HCT116 (cell line): ENCODE measurements at regions not wholly inside any gene's neighbourhood (a gene's known extent, or its start where the extent isn't known, plus 50 kb on each side); places are given as distances from the start of the nearest gene placed in this dataset.

ENCODE experiments used
- ATAC-seq: fragments of 200-7000 bp; cut with Tn5 transposase; 2 replicates; pipeline ENCODE4 v1.9.1; 2020; ENCODE audit warnings: mild to moderate bottlenecking, moderate library complexity
- BruUV-seq: library from RNA; stranded (reverse); fragments of 400-500 nt; replicated peaks from 2 replicates; lab custom pipeline; 2021; lab: Mats Ljungman, UMichigan
- CTCF ChIA-PET: fragments of 300-600 bp; sonication (Branson Sonifier 250); formaldehyde crosslinking; loops from one replicate; lab custom pipeline; 2021; ENCODE audit warnings: antibody characterized with exemption; lab: Charles Lee
- POLR2A ChIA-PET: fragments of 300-600, 350-600 bp; sonication (Branson Sonifier 250); formaldehyde crosslinking; loops from one replicate; lab custom pipeline; 2021; ENCODE audit warnings: antibody characterized with exemption; lab: Charles Lee
- RAD21 ChIA-PET, 2 experiments: fragments of 300-600 bp; sonication (Branson Sonifier 250); formaldehyde crosslinking; loops; one replicate each; lab custom pipeline; 2023; ENCODE audit warnings: low total read pairs in 2 of 2; ENCODE audit not compliant: uncharacterized antibody in 2 of 2, unreplicated experiment in 2 of 2, low non-redundant PET in 1 of 2; lab: Charles Lee
- DNase-seq: peaks from one replicate; pipeline ENCODE4 v3.0.0-alpha.2; 2010; ENCODE audit warnings: low read depth, low spot score
- H2AFZ ChIP-seq: fragments of 200-600 bp; shearing (Covaris generic), sonication (generic); 2 replicates; pipeline ENCODE4 v1.6.1; 2017; ENCODE audit warnings: low read depth, mixed run types, mixed read lengths, antibody characterized with exemption, low read length; ENCODE audit not compliant: poor library complexity, severe bottlenecking
- H3K27ac ChIP-seq: 2 replicates; pipeline ENCODE4 v1.5.1; 2012; ENCODE audit warnings: low read depth, low read length
- H3K27me3 ChIP-seq: fragments of 200-600 bp; sonication (generic); 2 replicates; pipeline ENCODE4 v1.6.1; 2016; ENCODE audit warnings: mixed run types, low read length, mixed read lengths; ENCODE audit not compliant: insufficient read depth
- H3K36me3 ChIP-seq, 2 experiments: fragments of 200-500 bp in 1 of 2; fragments of 200-600 bp in 1 of 2; sonication (Bioruptor generic) in 1 of 2; sonication (generic) in 1 of 2; 2 replicates each; pipeline versions ENCODE4 v1.5.1 to v1.6.1; 2014 to 2016; ENCODE audit warnings: low read length in 2 of 2, inconsistent platforms in 1 of 2, mixed read lengths in 1 of 2, mixed run types in 1 of 2; ENCODE audit not compliant: insufficient read depth in 2 of 2, control insufficient read depth in 1 of 2
- H3K4me1 ChIP-seq, 2 experiments: fragments of 200-600 bp in 1 of 2; sonication (generic) in 1 of 2; 2 replicates each; pipeline versions ENCODE4 v1.5.1 to v1.6.1; 2012 to 2017; ENCODE audit warnings: low read length in 2 of 2, inconsistent platforms in 1 of 2, mild to moderate bottlenecking in 1 of 2, mixed read lengths in 1 of 2, mixed run types in 1 of 2, moderate library complexity in 1 of 2; ENCODE audit not compliant: insufficient read depth in 2 of 2, control insufficient read depth in 1 of 2
- H3K4me2 ChIP-seq: fragments of 200-600 bp; sonication (generic); 2 replicates; pipeline ENCODE4 v1.6.1; 2017; ENCODE audit warnings: mixed run types, low read length, mixed read lengths
- H3K4me3 ChIP-seq, 2 experiments: fragments of 200-600 bp in 1 of 2; sonication (generic) in 1 of 2; replicated peaks in 1 of 2; 2 replicates each; pipeline ENCODE4 v1.5.1; 2011 to 2016; ENCODE audit warnings: low read length in 2 of 2, control low read depth in 1 of 2, low read depth in 1 of 2, mild to moderate bottlenecking in 1 of 2, mixed read lengths in 1 of 2, mixed run types in 1 of 2
- H3K79me2 ChIP-seq: fragments of 200-600 bp; sonication (generic); 2 replicates; pipeline ENCODE4 v1.6.1; 2017; ENCODE audit warnings: mild to moderate bottlenecking, mixed run types, low read length, moderate library complexity, mixed read lengths; ENCODE audit not compliant: insufficient read depth
- H3K9ac ChIP-seq: fragments of 200-600 bp; sonication (generic); 2 replicates; pipeline ENCODE4 v1.6.1; 2016; ENCODE audit warnings: low read length, mixed read lengths
- H3K9me2 ChIP-seq: fragments of 200-600 bp; sonication (generic), shearing (Covaris generic); 2 replicates; pipeline ENCODE4 v1.6.1; 2017; ENCODE audit warnings: mixed run types, mild to moderate bottlenecking, moderate library complexity; ENCODE audit not compliant: insufficient read depth
- H3K9me3 ChIP-seq, 2 experiments: fragments of 200-500 bp in 1 of 2; fragments of 200-600 bp in 1 of 2; sonication (Bioruptor generic) in 1 of 2; sonication (generic) in 1 of 2; 2 replicates each; pipeline ENCODE4 v1.6.1; 2014 to 2017; ENCODE audit warnings: low read length in 2 of 2, mixed read lengths in 2 of 2, inconsistent platforms in 1 of 2, low read depth in 1 of 2, mild to moderate bottlenecking in 1 of 2, mixed run types in 1 of 2, moderate library complexity in 1 of 2; ENCODE audit not compliant: control insufficient read depth in 1 of 2, insufficient read depth in 1 of 2
- H4K20me1 ChIP-seq: fragments of 200-600 bp; sonication (generic), shearing (Covaris generic); 2 replicates; pipeline ENCODE4 v1.6.1; 2017; ENCODE audit warnings: mixed run types, mild to moderate bottlenecking, moderate library complexity; ENCODE audit not compliant: insufficient read depth
- CBX3 ChIP-seq: IDR thresholded peaks from 2 replicates; pipeline ENCODE4 v1.6.1; 2012; ENCODE audit warnings: low read depth
- EGR1 ChIP-seq: IDR thresholded peaks from 2 replicates; pipeline ENCODE4 v1.6.1; 2012; ENCODE audit warnings: low read depth
- EZH2 ChIP-seq: fragments of 200-600 bp; sonication (generic); IDR thresholded peaks from 2 replicates; pipeline ENCODE4 v1.6.1; 2017; ENCODE audit warnings: antibody characterized with exemption, mixed run types
- EZH2phosphoT487 ChIP-seq: fragments of 200-600 bp; IDR thresholded peaks from 2 replicates; pipeline ENCODE4 v1.6.1; 2018; ENCODE audit warnings: antibody characterized with exemption, borderline replicate concordance
- FOSL1 ChIP-seq: IDR thresholded peaks from 2 replicates; pipeline ENCODE4 v1.6.1; 2012; ENCODE audit warnings: low read depth
- JUND ChIP-seq: IDR thresholded peaks from 2 replicates; pipeline ENCODE4 v1.6.1; 2012
- POLR2A ChIP-seq: IDR thresholded peaks from 2 replicates; pipeline ENCODE4 v1.7.0; 2011; ENCODE audit warnings: borderline replicate concordance; ENCODE audit not compliant: insufficient read depth, insufficient read length; ENCODE audit errors: extremely low read depth
- POLR2AphosphoS5 ChIP-seq: IDR thresholded peaks from 2 replicates; pipeline ENCODE4 v1.6.1; 2011; ENCODE audit warnings: mild to moderate bottlenecking, low read depth, low read length, moderate library complexity
- RAD21 ChIP-seq: IDR thresholded peaks from 2 replicates; pipeline ENCODE4 v1.6.1; 2012; ENCODE audit warnings: low read depth, mild to moderate bottlenecking
- SIN3A ChIP-seq: IDR thresholded peaks from 2 replicates; pipeline ENCODE4 v1.6.1; 2012; ENCODE audit warnings: low read depth
- SP1 ChIP-seq: IDR thresholded peaks from 2 replicates; pipeline ENCODE4 v1.6.1; 2012; ENCODE audit warnings: low read depth
- YY1 ChIP-seq: IDR thresholded peaks from 2 replicates; pipeline ENCODE4 v1.6.1; 2011; ENCODE audit warnings: low read length, low read depth, moderate library complexity, mild to moderate bottlenecking; ENCODE audit not compliant: insufficient replicate concordance; ENCODE audit errors: extremely low read depth
- ZFX ChIP-seq: fragments of 450-650 bp; IDR thresholded peaks from 2 replicates; pipeline ENCODE4 v1.6.1; 2017
- intact Hi-C: fragments of 100-400 bp; cut with micrococcal nuclease; formaldehyde crosslinking; loops from 2 replicates; pipeline ENCODE4 v1.10.0; 2022
- TF ChIP-seq, protein P1 (sequence below), 3 experiments: fragments of 200-600 bp in 1 of 3; sonication (generic) in 1 of 3; IDR thresholded peaks in 2 of 3; conservative IDR thresholded peaks in 1 of 3; 2 replicates each; pipeline ENCODE4 v1.5.1; 2012 to 2017; ENCODE audit warnings: low read depth in 2 of 3, low read length in 2 of 3, antibody characterized with exemption in 1 of 3, borderline replicate concordance in 1 of 3, control low read depth in 1 of 3, mild to moderate bottlenecking in 1 of 3, mixed read lengths in 1 of 3, mixed run types in 1 of 3, moderate library complexity in 1 of 3; ENCODE audit not compliant: insufficient read depth in 1 of 3
- TF ChIP-seq, protein P2 (sequence below): IDR thresholded peaks from 2 replicates; pipeline ENCODE4 v1.6.1; 2012

DNA sequence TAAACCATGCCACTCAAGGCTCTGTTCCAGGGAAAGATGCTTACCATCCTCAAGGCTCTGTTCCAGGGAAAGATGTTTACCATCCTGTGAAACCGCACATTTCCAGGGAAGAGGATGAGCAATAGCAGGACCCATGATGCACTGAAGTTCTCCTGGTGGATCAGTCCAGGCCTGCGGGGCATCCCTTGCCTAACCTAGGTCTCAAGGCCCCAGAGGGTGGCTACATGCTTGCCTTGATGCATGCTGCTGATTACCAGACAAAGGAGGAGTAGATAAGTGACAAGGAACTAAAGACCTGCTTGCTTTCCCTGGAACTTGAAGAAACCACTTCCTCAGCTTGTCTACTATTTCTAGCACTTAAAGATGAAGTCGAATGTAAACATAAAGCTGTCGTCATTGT is 111.0 kb upstream of the LINC00305 start:
- H3K27me3 ChIP-seq, result no peaks in the 10 kb centered on the region
- BruUV-seq, result no TSS peak
- ATAC-seq (no peak), DNase-seq (no peak)
- H2AFZ ChIP-seq, result no peak overlapping the region
- H3K27ac ChIP-seq, result no peak overlapping the region
- no peak overlapping the region for H3K9ac ChIP-seq
- no peak overlapping the region for H3K4me2 ChIP-seq
- no peak overlapping the region for H3K4me3 ChIP-seq
- no peaks in the 10 kb centered on the region for H3K36me3 ChIP-seq
- TF ChIP-seq FOSL1, result no peak
- TF ChIP-seq, protein P1, sequence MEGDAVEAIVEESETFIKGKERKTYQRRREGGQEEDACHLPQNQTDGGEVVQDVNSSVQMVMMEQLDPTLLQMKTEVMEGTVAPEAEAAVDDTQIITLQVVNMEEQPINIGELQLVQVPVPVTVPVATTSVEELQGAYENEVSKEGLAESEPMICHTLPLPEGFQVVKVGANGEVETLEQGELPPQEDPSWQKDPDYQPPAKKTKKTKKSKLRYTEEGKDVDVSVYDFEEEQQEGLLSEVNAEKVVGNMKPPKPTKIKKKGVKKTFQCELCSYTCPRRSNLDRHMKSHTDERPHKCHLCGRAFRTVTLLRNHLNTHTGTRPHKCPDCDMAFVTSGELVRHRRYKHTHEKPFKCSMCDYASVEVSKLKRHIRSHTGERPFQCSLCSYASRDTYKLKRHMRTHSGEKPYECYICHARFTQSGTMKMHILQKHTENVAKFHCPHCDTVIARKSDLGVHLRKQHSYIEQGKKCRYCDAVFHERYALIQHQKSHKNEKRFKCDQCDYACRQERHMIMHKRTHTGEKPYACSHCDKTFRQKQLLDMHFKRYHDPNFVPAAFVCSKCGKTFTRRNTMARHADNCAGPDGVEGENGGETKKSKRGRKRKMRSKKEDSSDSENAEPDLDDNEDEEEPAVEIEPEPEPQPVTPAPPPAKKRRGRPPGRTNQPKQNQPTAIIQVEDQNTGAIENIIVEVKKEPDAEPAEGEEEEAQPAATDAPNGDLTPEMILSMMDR (IDR thresholded peaks at IDR 0.05 in 2 of 3, conservative IDR thresholded peaks at IDR 0.05 in 1 of 3; ENCODE audit: borderline replicate concordance in 1 of 3, insufficient read depth in 1 of 3, low read depth in 2 of 3, low read length in 2 of 3), result no peak
- TF ChIP-seq SIN3A, result no peak
- no peak for TF ChIP-seq YY1
- TF ChIP-seq ZFX, result no peak
- no peak for TF ChIP-seq POLR2A
- no peak for TF ChIP-seq EZH2
- TF ChIP-seq, protein P2, sequence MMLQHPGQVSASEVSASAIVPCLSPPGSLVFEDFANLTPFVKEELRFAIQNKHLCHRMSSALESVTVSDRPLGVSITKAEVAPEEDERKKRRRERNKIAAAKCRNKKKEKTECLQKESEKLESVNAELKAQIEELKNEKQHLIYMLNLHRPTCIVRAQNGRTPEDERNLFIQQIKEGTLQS, result no peak
- no peak for TF ChIP-seq EZH2phosphoT487
- no peak for TF ChIP-seq POLR2AphosphoS5
- no peak for TF ChIP-seq JUND
- TF ChIP-seq EGR1, result no peak
- TF ChIP-seq SP1, result no peak
- no peak for TF ChIP-seq RAD21
- no peak for TF ChIP-seq CBX3
- ChIA-PET CTCF (no interaction called here), RAD21 (no interaction called here), POLR2A (no interaction called here)
- H4K20me1 ChIP-seq, result no peaks in the 10 kb centered on the region
- H3K79me2 ChIP-seq, result no peaks in the 10 kb centered on the region
- H3K9me2 ChIP-seq, result no peaks in the 10 kb centered on the region
- intact Hi-C loops, result no loop called here
- peaks cover 0 to 8% of the 10 kb centered on the region in 2 experiments; a peak in 3 of 4 replicates for H3K9me3 ChIP-seq
- H3K4me1 ChIP-seq, result no peaks in the 10 kb centered on the region
